T-helper 22 cell (primary cell): ENCODE measurements at regions not wholly inside any gene's neighbourhood (a gene's known extent, or its start where the extent isn't known, plus 50 kb on each side); places are given as distances from the start of the nearest gene placed in this dataset.

ENCODE experiments used
- DNase-seq: peaks from one replicate; pipeline ENCODE4 v3.0.0-alpha.2; 2020; ENCODE audit warnings: low read depth

- DNase-seq = no peak
Observed at GRCh38 chr1:172980971-172981370, 69.8 kb downstream of the TNFSF18 start.
